Uterus (tissue), 2 donors: ENCODE measurements at regions not wholly inside any gene's neighbourhood (a gene's known extent, or its start where the extent isn't known, plus 50 kb on each side); places are given as distances from the start of the nearest gene placed in this dataset.

Source experiments
- CTCF ChIP-seq, 4 experiments: fragments of 200-600 bp in 2 of 4; fragments of 450-650 bp in 2 of 4; sonication (generic) in 2 of 4; IDR thresholded peaks; one replicate each; pipeline ENCODE4 v1.5.1; 2016 to 2019; ENCODE audit warnings: antibody characterized with exemption in 4 of 4, mild to moderate bottlenecking in 2 of 4, moderate library complexity in 1 of 4
- POLR2A ChIP-seq, 2 donors: fragments of 450-650 bp; IDR thresholded peaks; one replicate each; pipeline ENCODE4 v1.6.1; 2016; ENCODE audit warnings: antibody characterized with exemption in 2 of 2, mild to moderate bottlenecking in 1 of 2, moderate library complexity in 1 of 2

GRCh38 chr9:72464857-72465592, 56.4 kb upstream of the TMC1 start:
- TF ChIP-seq CTCF (IDR thresholded peaks at IDR 0.05), result no peak
- TF ChIP-seq POLR2A (IDR thresholded peaks at IDR 0.05), result no peak
